CD14-positive monocyte (primary cell): ENCODE measurements at regions not wholly inside any gene's neighbourhood (a gene's known extent, or its start where the extent isn't known, plus 50 kb on each side); places are given as distances from the start of the nearest gene placed in this dataset.

Experiments used
- DNase-seq, 3 donors: peaks; one replicate each; pipeline ENCODE4 v3.0.0-alpha.2; 2011 to 2022
- H2AFZ ChIP-seq: 2 replicates; pipeline ENCODE4 v1.6.0; 2012; ENCODE audit warnings: mild to moderate bottlenecking, low read depth, low read length, inconsistent platforms; ENCODE audit not compliant: insufficient read depth, poor library complexity, severe bottlenecking
- H3K27ac ChIP-seq, 2 donors: 1 replicate in 1 of 2; 2 replicates in 1 of 2; pipeline ENCODE4 v1.5.1; 2012 to 2013; ENCODE audit warnings: low read length in 2 of 2, control low read depth in 1 of 2, inconsistent platforms in 1 of 2, low read depth in 1 of 2, mild to moderate bottlenecking in 1 of 2
- H3K27me3 ChIP-seq, 2 donors: one replicate each; pipeline versions ENCODE4 v1.6.0 to v1.6.1; 2011 to 2013; ENCODE audit warnings: low read length in 2 of 2; ENCODE audit not compliant: control insufficient read depth in 2 of 2, insufficient read depth in 2 of 2
- H3K36me3 ChIP-seq, 2 donors: replicated peaks in 1 of 2; 1 replicate in 1 of 2; 2 replicates in 1 of 2; pipeline versions ENCODE4 v1.5.1 to v1.6.1; 2012 to 2013; ENCODE audit warnings: low read length in 2 of 2, control low read depth in 1 of 2, inconsistent platforms in 1 of 2, mild to moderate bottlenecking in 1 of 2; ENCODE audit not compliant: insufficient read depth in 2 of 2, control insufficient read depth in 1 of 2
- H3K4me1 ChIP-seq, 2 donors: 1 replicate in 1 of 2; 2 replicates in 1 of 2; pipeline versions ENCODE4 v1.5.1 to v1.6.1; 2012 to 2013; ENCODE audit warnings: low read length in 2 of 2, control low read depth in 1 of 2, inconsistent platforms in 1 of 2, mild to moderate bottlenecking in 1 of 2, moderate library complexity in 1 of 2; ENCODE audit not compliant: insufficient read depth in 2 of 2, control insufficient read depth in 1 of 2
- H3K4me2 ChIP-seq: replicated peaks from 2 replicates; pipeline ENCODE3; 2012; ENCODE audit warnings: low read length, moderate library complexity, mild to moderate bottlenecking; ENCODE audit not compliant: poor library complexity, severe bottlenecking; ENCODE audit errors: extremely low read depth
- H3K4me3 ChIP-seq, 3 experiments: fragments of 200-600 bp in 1 of 3; sonication (generic) in 1 of 3; replicated peaks in 1 of 3; 1 replicate in 2 of 3; 2 replicates in 1 of 3; pipeline ENCODE4 v1.5.1; 2011 to 2013; ENCODE audit warnings: low read length in 3 of 3, mild to moderate bottlenecking in 3 of 3, control low read depth in 2 of 3, low read depth in 2 of 3, inconsistent platforms in 1 of 3, moderate library complexity in 1 of 3
- H3K79me2 ChIP-seq: 2 replicates; pipeline ENCODE4 v1.6.0; 2012; ENCODE audit warnings: mild to moderate bottlenecking, control low read depth, inconsistent platforms, low read length, moderate library complexity; ENCODE audit not compliant: insufficient read depth
- H3K9ac ChIP-seq: 2 replicates; pipeline ENCODE4 v1.6.0; 2017; ENCODE audit warnings: low read length, mild to moderate bottlenecking; ENCODE audit not compliant: insufficient read depth, poor library complexity, severe bottlenecking
- H3K9me3 ChIP-seq, 2 donors: replicated peaks in 1 of 2; 1 replicate in 1 of 2; 2 replicates in 1 of 2; pipeline versions ENCODE4 v1.5.1 to v1.6.1; 2012 to 2013; ENCODE audit warnings: low read length in 2 of 2, control low read depth in 1 of 2; ENCODE audit not compliant: control insufficient read depth in 1 of 2, insufficient read depth in 1 of 2
- H4K20me1 ChIP-seq: 2 replicates; pipeline ENCODE4 v1.6.0; 2012; ENCODE audit warnings: mild to moderate bottlenecking, low read length, control low read depth, moderate library complexity; ENCODE audit not compliant: insufficient read depth
- H3K27ac Mint-ChIP-seq, 7 donors: one replicate each; pipeline ENCODE4 v1.8.0; 2020; ENCODE audit warnings: mild to moderate bottlenecking in 7 of 7, mixed read lengths in 7 of 7, moderate library complexity in 6 of 7, inconsistent platforms in 2 of 7
- H3K27me3 Mint-ChIP-seq, 3 donors: one replicate each; pipeline ENCODE4 v1.8.0; 2021 to 2022; ENCODE audit warnings: low read depth in 3 of 3, mild to moderate bottlenecking in 3 of 3, mixed read lengths in 3 of 3, moderate library complexity in 3 of 3, inconsistent platforms in 1 of 3
- H3K36me3 Mint-ChIP-seq, 2 donors: one replicate each; pipeline ENCODE4 v1.8.0; 2020; ENCODE audit warnings: mixed read lengths in 2 of 2, inconsistent platforms in 1 of 2, mild to moderate bottlenecking in 1 of 2
- H3K4me1 Mint-ChIP-seq: one replicate; pipeline ENCODE4 v1.8.0; 2020; ENCODE audit warnings: mild to moderate bottlenecking, mixed read lengths
- H3K4me3 Mint-ChIP-seq, 2 donors: one replicate each; pipeline ENCODE4 v1.8.0; 2020; ENCODE audit warnings: mild to moderate bottlenecking in 2 of 2, mixed read lengths in 2 of 2, moderate library complexity in 1 of 2
- H3K9me3 Mint-ChIP-seq, 7 donors: one replicate each; pipeline ENCODE4 v1.8.0; 2020 to 2022; ENCODE audit warnings: mixed read lengths in 7 of 7, mild to moderate bottlenecking in 6 of 7, moderate library complexity in 6 of 7, inconsistent platforms in 2 of 7
- CTCF ChIP-seq: fragments of 200-600 bp; IDR thresholded peaks from one replicate; pipeline ENCODE4 v1.8.0; 2022; ENCODE audit warnings: antibody characterized with exemption, mild to moderate bottlenecking
- WGBS: methylation state at CpG from one replicate; pipeline ENCODE4 v1.1.5; 2013; ENCODE audit warnings: missing lambda C conversion rate; ENCODE audit not compliant: insufficient coverage; 5-methylcytosine and 5-hydroxymethylcytosine counted together
- intact Hi-C, 2 donors: fragments of 100-400 bp; cut with micrococcal nuclease; formaldehyde crosslinking; loops; one replicate each; pipeline versions ENCODE4 v1.15.0 to v1.15.1; 2023

- Mint-ChIP-seq H3K27ac (no peak overlapping the region), H3K9me3 (peaks cover 4 to 27% (median 14%) of the 10 kb centered on the region in 7 donors), H3K4me1 (no peaks in the 10 kb centered on the region), H3K4me3 (no peak overlapping the region), H3K36me3 (no peaks in the 10 kb centered on the region), H3K27me3 (peaks cover 0 to 4% (median 0%) of the 10 kb centered on the region in 3 donors)
- H3K4me1 ChIP-seq, result no peaks in the 10 kb centered on the region
- H3K79me2 ChIP-seq, result no peaks in the 10 kb centered on the region
- no peaks in the 10 kb centered on the region for H3K36me3 ChIP-seq
- no peak for TF ChIP-seq CTCF
- DNase-seq, result no peak
- H3K27me3 ChIP-seq, result no peaks in the 10 kb centered on the region
- no peak overlapping the region for H3K9ac ChIP-seq
- no peak overlapping the region for H2AFZ ChIP-seq
- WGBS, result 87% methylated on average over 3 of the region's 6 CpGs
- intact Hi-C loops, result no loop called here
- no peak overlapping the region for H3K27ac ChIP-seq
- H3K4me3 ChIP-seq, result no peak overlapping the region
- H3K4me2 ChIP-seq, result no peak overlapping the region
- H4K20me1 ChIP-seq, result no peaks in the 10 kb centered on the region
- H3K9me3 ChIP-seq, result peaks cover 14 to 22% of the 10 kb centered on the region in 2 donors
Observed at GRCh38 chr7:155893664-155894063, 81.4 kb upstream of the SHH start.

GRCh38 chr7:155893176-155893575, 80.9 kb upstream of the SHH start:
- TF ChIP-seq CTCF, result no peak
- 91% methylated on average over 12 of the region's 12 CpGs for WGBS

More at GRCh38 chr7:155893176-155893575, 80.9 kb upstream of the SHH start:
- Histone ChIP-seq H3K79me2 (no peaks in the 10 kb centered on the region), H3K9me3 (peaks cover 14 to 22% of the 10 kb centered on the region in 2 donors), H3K27me3 (no peaks in the 10 kb centered on the region), H3K9ac (no peak overlapping the region), H3K27ac (no peak overlapping the region), H2AFZ (no peak overlapping the region), H3K4me1 (no peaks in the 10 kb centered on the region), H3K36me3 (no peaks in the 10 kb centered on the region), H3K4me2 (no peak overlapping the region), H3K4me3 (no peak overlapping the region), H4K20me1 (no peaks in the 10 kb centered on the region)
- no peak for DNase-seq
- Mint-ChIP-seq H3K36me3 (no peaks in the 10 kb centered on the region), H3K27me3 (peaks cover 0 to 4% (median 0%) of the 10 kb centered on the region in 3 donors), H3K4me3 (no peak overlapping the region), H3K27ac (no peak overlapping the region), H3K9me3 (peaks cover 2 to 27% (median 13%) of the 10 kb centered on the region in 7 donors), H3K4me1 (no peaks in the 10 kb centered on the region)
- intact Hi-C loops, result no loop called here
